ENCODE measurements at regions not wholly inside any gene's neighbourhood (a gene's known extent, or its start where the extent isn't known, plus 50 kb on each side); places are given as distances from the start of the nearest gene placed in this dataset.
"Not testable (repeated sequence)": the region's sequence is repeated elsewhere in the genome, so short reads cannot be mapped to it uniquely, and the experiment has no call there.

DNA sequence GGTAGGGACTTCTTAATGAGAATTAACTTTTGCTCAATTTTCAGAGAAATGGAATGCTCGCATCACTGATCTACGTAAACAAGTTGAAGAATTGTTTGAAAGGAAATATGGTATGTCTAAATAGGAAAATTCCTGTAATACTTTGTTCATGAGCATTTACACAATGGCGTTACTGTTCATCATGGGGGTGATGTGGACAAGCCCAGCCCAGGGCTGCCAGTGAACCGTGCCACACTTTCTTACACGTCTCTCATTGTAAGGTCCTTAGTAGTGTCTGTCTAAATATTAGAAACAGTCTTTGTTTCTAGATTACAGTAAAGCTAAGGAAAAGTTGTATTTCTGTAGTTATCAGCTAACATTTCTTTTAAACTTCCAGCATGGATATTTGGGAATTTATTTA lies 91.0 kb upstream of the SPDYE9 start:
- not testable (repeated sequence) for DNase-seq (ENCODE audit: extremely low read depth in 1 of 2, low read depth in 1 of 2)

- not testable (repeated sequence) for DNase-seq (ENCODE audit: extremely low read depth in 1 of 2, low read depth in 1 of 2)
Observed at GRCh38 chr7:73175322-73175721, 89.5 kb upstream of the SPDYE9 start.

- not testable (repeated sequence) for DNase-seq (ENCODE audit: extremely low read depth in 1 of 2, low read depth in 1 of 2)
Observed at GRCh38 chr7:73170902-73171301, 85.1 kb upstream of the SPDYE9 start.

DNA sequence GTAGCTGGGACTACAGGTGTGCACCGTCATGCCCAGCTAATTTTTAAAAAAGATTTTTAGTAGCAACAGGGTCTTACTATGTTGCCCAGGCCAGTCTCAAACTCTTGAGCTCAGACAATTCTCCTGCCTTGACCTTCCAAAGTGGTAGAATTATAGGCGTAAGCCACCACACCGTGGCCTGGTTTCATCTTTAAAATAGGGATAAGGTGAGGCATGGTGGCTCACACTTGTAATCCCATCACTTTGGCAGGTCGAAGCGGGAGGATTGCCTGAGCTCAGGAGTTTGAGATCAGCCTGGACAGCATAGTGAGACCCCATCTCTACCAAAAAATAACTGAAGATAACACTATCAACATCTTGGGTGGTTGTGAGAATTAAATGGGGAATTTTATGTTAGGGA lies 84.6 kb upstream of the SPDYE9 start:
- DNase-seq (ENCODE audit: extremely low read depth in 1 of 2, low read depth in 1 of 2), result not testable (repeated sequence)

DNA sequence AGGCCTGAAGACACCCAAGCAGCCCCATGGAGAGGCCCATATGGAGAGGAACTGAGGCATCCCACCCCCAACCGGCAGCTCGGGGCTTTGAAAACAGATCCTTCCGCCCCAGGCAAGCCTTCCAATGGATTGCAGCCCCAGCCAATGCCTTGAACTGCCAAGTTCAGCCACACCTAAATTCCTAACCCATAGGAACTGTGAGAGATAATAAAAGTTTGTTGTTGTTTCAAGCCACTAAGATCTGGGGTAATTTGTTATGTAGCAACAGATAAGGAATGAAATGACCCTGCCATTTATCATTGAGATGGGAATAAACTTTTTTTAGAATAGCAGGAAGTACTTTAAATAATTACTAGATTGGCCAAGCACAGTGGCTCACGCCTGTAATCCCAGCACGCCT lies 80.3 kb upstream of the SPDYE9 start:
- DNase-seq (ENCODE audit: extremely low read depth in 1 of 2, low read depth in 1 of 2), result not testable (repeated sequence)

DNA sequence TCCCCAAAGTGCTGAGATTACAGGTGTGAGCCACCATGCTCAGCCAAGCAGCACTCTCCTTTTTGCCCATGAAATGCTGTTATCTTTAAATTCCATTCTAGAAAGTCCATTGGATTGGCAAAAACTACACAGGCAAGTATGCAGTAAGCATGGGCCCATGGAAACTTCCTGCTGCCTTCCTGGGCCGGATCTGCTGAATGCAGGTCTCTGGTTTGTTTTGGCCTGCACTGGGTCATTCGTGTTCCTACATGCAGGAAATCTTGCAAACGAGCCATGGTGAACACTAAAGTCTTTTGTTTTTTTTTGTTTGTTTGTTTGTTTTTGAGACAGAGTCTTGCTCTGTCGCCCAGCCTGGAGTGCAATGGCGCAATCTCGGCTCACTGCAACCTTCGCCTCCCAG lies 76.8 kb upstream of the SPDYE9 start:
- not testable (repeated sequence) for DNase-seq (ENCODE audit: extremely low read depth in 1 of 2, low read depth in 1 of 2)

GRCh38 chr7:73161727-73162126 lies 75.9 kb upstream of the SPDYE9 start:
- DNase-seq (ENCODE audit: extremely low read depth in 1 of 2, low read depth in 1 of 2), result not testable (repeated sequence)

GRCh38 chr7:73157169-73157661 lies 71.4 kb upstream of the SPDYE9 start:
- not testable (repeated sequence) for DNase-seq (ENCODE audit: extremely low read depth in 1 of 2, low read depth in 1 of 2)

DNA sequence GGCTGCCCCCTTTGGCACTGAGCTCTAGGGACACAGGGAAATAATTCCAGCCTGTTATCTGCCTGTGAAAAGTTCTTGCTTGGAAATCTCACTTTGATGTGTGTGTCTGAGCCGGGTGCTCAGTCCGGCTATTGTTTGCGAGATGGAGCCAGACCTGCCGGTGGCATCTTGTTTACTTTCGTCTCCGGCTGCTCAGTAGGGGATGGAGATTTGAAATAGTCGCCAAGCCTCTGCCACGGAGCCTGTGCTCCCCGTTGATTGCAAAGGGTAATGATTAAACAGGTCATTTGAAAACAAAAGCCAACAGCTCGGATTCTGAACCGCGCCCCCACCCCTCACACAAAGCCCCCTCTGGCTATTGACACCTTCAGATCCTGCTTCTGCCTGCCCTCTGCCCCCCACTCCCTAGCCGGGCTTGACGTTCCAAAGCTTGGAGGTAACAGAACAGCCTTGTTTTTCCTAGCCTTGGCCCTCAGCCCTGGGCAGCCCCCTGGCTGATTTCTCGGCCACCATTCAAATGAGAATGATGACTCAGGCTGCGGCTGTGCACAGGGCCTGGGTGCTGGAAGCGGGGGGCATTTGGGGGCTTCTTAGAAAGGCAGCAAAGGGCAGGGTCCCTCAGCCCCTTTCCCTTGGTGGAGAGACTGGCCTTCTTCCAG lies 70.8 kb upstream of the SPDYE9 start:
- not testable (repeated sequence) for DNase-seq (ENCODE audit: extremely low read depth in 1 of 2, low read depth in 1 of 2)

DNA sequence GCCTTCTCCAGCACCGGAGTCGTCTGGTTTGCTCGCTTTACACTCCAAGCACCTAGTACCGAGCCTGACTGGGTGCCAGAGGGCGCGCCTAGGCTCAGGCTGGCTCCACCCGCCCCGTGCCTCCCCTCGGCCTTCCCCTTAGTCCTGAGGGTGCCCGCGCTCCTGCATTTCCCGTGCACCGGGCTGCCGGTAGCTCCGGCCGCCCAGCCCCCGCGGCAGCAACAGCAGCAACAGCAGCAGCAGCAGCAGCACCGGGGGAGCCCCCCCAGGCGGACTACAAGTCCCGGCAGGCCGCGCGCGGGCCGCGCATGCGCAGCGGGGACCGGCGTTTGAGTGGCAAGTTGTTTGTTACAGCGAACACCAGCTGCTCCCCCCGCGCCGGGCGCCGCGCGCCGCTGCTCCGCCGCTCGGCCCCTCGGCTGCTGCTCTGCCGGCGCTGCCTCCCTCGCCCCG lies 68.8 kb upstream of the SPDYE9 start:
- peak; percentile 49 to 70 for DNase-seq (ENCODE audit: extremely low read depth in 1 of 2, low read depth in 1 of 2)

- DNase-seq (ENCODE audit: extremely low read depth in 1 of 2, low read depth in 1 of 2), result not testable (repeated sequence)
Observed at GRCh38 chr7:73153921-73154585, 68.2 kb upstream of the SPDYE9 start.

DNA sequence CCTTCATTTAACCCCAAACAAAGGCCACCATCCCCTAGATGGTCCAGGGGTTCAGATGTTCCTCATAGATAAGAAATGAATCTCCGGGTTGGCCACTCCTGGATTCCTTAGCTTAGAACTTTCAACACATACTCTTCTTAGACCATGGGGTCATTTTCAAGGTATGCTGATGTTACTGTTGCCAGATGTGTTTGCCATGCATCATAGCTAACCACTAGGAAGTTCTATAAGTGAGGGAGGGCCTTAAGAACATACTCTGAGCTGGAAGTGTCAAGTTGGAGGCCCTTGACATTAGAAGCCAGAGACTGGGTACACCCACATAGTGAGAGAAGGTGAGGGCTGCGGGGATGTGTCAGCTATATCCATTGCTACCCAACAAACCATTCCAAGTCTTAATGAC lies 62.7 kb upstream of the SPDYE9 start:
- not testable (repeated sequence) for DNase-seq (ENCODE audit: extremely low read depth in 1 of 2, low read depth in 1 of 2)

DNA sequence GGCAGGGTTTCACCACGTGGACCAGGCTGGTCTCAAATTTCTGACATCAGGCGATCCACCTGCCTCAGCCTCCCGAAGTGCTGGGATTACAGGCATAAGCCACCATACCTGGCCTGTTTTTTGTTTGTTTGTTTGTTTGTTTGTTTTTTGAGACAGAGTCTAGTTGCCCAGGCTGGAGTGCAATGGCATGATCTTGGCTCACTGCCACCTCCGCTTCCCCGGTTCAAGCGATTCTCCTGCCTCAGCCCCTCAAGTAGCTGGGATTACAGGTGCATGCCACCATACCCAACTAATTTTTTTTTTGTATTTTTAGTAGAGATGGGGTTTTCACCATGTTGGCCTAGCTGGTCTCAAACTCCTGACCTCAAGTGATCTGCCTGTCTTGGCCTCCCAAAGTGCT lies 61.8 kb upstream of the SPDYE9 start:
- DNase-seq (ENCODE audit: extremely low read depth in 1 of 2, low read depth in 1 of 2), result not testable (repeated sequence)

DNA sequence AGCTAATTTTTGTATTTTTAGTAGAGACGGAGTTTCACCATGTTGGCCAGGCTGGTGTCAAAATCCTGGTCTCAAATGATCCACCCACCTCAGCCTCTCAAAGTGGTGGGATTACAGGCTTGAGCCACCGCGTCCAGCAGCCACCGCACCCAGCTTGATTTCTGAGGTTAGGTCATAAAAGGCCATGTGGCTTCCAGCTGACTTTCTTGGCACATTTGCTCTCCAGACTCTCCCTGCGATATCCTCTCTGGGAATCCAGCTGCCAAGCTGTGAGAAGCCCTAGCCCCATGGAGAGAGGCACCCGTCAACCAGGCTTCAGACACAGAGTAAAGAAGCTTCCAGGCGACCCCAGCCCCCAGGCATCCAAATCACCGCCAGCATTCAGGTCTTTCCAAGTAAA lies 58.2 kb upstream of the SPDYE9 start:
- DNase-seq (ENCODE audit: extremely low read depth in 1 of 2, low read depth in 1 of 2), result not testable (repeated sequence)

GRCh38 chr7:73137922-73138321 lies 52.1 kb upstream of the SPDYE9 start:
- DNase-seq (ENCODE audit: extremely low read depth in 1 of 2, low read depth in 1 of 2), result not testable (repeated sequence)
